WI38 (cell line): ENCODE measurements at regions not wholly inside any gene's neighbourhood (a gene's known extent, or its start where the extent isn't known, plus 50 kb on each side); places are given as distances from the start of the nearest gene placed in this dataset.

ENCODE experiments used
- H3K4me3 ChIP-seq: 2 replicates; pipeline ENCODE4 v1.5.1; 2011; ENCODE audit warnings: low read depth, mild to moderate bottlenecking, control low read depth, low read length
- TF ChIP-seq, protein P1 (sequence below): IDR thresholded peaks from 2 replicates; pipeline ENCODE4 v1.5.1; 2012; ENCODE audit warnings: low read depth, mild to moderate bottlenecking, control low read depth, low read length

DNA sequence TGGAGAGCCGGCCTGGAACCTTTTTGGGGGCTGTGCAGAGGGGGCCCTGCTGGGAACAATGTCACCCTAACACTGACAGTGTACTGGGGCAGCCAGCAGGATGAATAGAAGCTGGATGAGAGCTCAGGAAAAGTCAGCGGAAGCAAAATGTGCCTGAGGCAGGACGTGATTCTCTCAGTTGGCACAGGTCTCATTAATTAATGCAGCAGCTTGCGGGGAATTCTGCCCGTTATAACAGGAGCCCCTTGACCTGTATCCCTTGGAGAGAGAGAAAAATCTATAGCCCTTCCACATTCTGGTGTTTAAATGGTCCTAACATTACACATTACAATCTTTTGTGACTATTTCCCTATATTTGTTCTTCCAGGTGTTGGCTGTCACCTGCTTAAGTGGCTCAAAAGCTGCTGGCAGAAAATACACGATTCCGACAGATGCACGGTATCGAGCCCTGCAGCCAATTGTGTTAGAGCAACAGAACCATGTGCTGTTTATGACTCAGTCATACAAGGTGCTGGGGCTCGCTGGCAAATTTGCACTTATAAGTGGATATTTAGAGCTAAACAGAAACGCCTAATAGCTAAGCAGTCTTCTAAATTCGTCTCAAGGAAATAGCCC, 854.7 kb downstream of the AACS start:
- H3K4me3 ChIP-seq, result no peak overlapping the region
- TF ChIP-seq, protein P1, sequence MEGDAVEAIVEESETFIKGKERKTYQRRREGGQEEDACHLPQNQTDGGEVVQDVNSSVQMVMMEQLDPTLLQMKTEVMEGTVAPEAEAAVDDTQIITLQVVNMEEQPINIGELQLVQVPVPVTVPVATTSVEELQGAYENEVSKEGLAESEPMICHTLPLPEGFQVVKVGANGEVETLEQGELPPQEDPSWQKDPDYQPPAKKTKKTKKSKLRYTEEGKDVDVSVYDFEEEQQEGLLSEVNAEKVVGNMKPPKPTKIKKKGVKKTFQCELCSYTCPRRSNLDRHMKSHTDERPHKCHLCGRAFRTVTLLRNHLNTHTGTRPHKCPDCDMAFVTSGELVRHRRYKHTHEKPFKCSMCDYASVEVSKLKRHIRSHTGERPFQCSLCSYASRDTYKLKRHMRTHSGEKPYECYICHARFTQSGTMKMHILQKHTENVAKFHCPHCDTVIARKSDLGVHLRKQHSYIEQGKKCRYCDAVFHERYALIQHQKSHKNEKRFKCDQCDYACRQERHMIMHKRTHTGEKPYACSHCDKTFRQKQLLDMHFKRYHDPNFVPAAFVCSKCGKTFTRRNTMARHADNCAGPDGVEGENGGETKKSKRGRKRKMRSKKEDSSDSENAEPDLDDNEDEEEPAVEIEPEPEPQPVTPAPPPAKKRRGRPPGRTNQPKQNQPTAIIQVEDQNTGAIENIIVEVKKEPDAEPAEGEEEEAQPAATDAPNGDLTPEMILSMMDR, result no peak

DNA sequence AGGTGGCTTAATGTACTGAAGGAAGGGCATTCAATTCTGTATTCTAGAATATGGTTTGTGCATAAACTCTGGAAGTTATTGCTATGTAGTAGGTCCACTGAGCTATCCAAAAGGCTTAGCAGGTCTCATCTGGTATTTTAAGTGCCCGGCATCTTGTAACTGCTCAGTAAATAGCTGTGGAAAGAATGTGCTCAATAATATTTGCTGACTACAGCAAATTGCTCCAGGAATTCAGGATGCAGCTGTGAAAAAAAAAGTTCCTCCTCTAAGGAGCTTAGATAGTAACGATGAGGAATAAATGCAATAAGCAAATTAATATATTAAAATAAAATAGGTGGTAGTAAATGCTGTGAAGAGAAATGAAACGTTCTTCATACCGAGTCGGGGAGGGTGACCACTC, 857.1 kb downstream of the AACS start:
- H3K4me3 ChIP-seq, result no peak overlapping the region
- TF ChIP-seq, protein P1, result no peak

DNA sequence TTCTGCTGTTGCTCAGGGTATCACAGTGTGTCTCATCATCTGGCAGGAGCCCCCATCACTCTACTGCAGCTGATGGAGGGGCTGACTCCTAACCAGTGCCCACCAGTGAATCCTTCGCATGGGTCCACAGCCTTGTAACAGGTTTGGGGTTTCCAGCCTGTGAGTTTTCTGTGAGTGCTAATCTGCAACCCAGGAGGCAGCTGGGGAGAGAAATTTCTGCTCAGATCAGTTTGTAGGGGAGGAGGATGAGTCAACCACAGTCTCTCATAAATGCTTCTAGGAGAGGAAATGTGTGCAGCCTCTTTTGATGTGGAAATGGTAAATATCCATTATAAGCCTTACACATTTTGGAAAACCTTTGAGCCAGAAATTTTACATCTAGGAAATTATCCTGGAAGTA, 871.3 kb downstream of the AACS start:
- TF ChIP-seq, protein P1, result no peak

DNA sequence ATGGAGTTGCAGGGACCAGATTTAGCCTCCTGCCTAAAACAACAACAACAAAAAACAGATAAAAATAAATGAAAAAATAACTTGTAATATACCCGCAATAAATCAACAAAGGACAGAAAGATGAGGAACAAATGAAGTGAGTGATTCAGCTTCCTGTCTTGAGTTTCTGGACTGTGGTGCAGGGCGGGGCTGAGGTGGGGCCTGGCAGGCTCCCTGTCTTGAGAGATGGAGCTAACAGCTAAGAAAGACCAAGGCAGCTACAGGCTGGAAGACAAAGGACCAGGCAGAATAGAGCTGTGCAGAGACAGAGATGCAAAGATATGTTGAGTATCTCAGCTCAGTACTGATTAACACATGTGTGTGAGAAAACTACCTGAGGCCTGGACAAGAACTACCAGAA, 879.2 kb downstream of the AACS start:
- no peak overlapping the region for H3K4me3 ChIP-seq
- TF ChIP-seq, protein P1, result no peak

More for the DNA sequence above, 871.3 kb downstream of the AACS start:
- H3K4me3 ChIP-seq, result no peak overlapping the region

GRCh38 chr12:125949471-125949870, 884.2 kb downstream of the AACS start:
- TF ChIP-seq, protein P1, result no peak
- H3K4me3 ChIP-seq, result no peak overlapping the region

- no peak overlapping the region for H3K4me3 ChIP-seq
- TF ChIP-seq, protein P1, result no peak
Observed at GRCh38 chr12:125954362-125954761, 889.1 kb downstream of the AACS start.

DNA sequence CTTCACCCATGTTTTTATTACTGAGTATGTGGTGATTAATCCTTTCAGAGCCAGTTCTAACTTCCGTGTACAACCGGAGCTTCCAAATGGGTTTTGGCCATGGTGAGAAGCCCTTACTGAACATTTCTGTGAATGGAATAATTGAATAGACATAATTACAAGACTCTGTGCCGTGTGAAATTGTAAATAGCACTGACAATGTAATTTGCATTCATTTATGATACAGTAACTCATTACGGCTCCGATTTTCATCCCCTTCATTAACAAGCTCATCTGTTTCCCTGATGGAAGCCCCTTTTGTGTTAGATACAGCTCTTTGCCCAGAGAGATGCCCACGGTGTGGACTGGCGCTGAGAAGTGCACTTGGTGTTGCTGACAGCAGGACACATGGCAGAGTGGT, 891.0 kb downstream of the AACS start:
- no peak overlapping the region for H3K4me3 ChIP-seq
- TF ChIP-seq, protein P1, result no peak
